HG03442 (cell line): ENCODE measurements at regions not wholly inside any gene's neighbourhood (a gene's known extent, or its start where the extent isn't known, plus 50 kb on each side); places are given as distances from the start of the nearest gene placed in this dataset.
"Not testable (repeated sequence)": the region's sequence is repeated elsewhere in the genome, so short reads cannot be mapped to it uniquely, and the experiment has no call there.

Experiments
- ATAC-seq: cut with Tn5 transposase; IDR thresholded peaks from one replicate; pipeline ENCODE4 v1.9.1; 2021; ENCODE audit warnings: mild to moderate bottlenecking, moderate library complexity; ENCODE audit not compliant: unreplicated experiment

GRCh38 chr6:51466427-51466826, 621.0 kb downstream of the PKHD1 start:
- ATAC-seq = no peak

GRCh38 chr6:51467231-51467952, 620.0 kb downstream of the PKHD1 start:
- no peak for ATAC-seq

DNA sequence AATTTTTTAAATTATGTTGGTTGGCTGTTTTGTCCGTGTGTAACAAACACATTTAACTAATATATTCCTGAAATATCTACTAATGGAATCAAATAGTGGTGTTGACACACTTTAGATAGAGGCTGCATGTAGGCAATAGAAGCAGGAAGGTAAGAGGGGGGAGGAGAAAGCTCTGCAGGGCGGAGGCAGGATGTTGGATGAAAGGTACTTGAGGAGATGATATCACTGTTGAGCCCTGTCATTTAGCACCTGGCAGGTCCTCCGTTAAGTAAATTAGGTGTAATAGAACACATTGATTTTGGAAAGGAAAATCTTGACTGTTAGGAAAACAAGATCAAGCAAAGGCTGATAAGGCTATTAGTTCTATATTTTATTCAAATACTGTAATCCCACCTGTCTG, 618.7 kb downstream of the PKHD1 start:
- no peak for ATAC-seq

DNA sequence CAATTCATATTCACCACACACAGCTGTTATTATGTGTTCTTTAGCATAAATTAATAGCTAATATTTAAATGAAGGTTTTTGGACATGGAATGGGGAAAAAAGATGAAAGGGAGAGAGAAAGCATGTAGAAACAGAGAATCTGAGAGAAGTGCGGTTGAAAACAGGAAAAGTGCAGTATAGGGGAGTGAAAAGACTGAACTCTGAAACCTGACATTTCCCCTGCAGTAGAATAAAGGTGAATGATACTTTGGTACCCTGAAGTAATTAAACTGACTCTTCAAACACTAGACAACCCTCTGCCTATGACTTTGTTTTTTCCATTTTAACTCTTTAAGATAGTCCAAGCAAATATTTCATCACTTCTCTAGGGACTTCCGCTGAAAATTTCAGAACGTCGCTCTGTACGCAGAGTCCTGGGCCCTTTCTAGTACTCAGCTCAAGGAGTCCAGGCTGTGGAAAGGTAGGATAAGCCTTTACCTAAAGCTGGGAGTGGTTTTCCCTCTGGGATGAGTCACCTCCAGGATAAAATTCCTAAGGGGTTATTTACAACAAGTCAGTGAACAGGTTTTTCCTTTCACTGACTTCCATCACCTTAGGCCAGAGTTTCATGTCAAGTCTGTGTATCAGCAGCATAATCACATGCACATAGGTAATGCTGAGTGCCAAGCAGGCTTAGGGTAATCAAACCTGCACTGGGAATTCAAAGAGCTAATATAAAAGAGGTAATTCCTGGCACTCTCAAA, 614.5 kb downstream of the PKHD1 start:
- ATAC-seq = no peak

GRCh38 chr6:51474022-51474975, 613.1 kb downstream of the PKHD1 start:
- no peak for ATAC-seq

DNA sequence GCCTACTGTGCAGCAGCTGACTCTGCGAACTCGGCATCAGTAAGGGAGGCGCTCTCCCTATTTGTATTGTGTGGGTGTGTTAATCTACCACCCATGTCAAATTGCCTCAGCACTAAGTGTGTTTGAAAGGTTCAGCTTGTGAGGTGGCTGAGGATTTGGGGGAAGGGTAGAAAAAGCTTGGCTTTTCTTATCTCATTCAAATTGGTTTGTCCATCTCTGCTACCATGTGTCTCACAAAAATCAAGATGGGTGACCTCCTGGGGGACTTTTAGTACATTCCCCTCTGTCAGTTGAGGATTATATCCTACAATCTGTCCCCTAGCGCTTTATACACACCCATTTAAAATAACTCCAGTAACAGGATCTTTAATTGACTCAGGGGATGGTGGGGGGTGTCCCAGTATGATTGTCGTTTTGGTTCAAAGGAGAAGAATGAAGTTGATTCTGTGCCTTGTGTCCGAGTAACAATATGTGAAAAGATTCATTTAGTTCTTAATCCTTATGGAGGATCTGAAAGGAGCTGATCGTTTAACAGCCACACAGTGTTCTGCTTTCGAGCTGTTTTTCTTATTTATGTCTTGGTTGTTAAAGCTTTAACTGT, 609.6 kb downstream of the PKHD1 start:
- no peak for ATAC-seq

- ATAC-seq = no peak
Observed at GRCh38 chr6:51479296-51479695, 608.1 kb downstream of the PKHD1 start.

GRCh38 chr6:51480040-51480439, 607.4 kb downstream of the PKHD1 start:
- no peak for ATAC-seq

GRCh38 chr6:51485869-51486268, 601.5 kb downstream of the PKHD1 start:
- not testable (repeated sequence) for ATAC-seq

GRCh38 chr6:51487937-51488336, 599.5 kb downstream of the PKHD1 start:
- ATAC-seq = no peak

DNA sequence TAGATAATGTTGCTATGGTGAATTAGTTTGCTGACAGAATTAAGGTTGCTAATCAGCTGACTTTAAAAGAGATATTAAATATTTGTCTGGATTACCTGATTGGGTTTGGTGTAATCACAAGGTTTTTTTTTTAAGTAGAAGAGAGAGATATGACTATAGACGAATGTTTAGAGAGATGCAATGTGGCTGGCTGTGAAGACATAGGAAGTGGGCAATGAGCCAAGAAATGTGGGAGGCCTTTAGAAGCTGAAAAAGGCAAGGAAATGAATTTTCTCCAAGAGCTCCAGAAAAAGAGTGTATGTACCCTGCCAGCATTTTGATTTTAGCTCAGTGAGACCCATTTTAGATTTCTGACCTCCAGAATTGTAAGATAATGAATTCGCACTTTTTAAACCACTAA, 598.3 kb downstream of the PKHD1 start:
- ATAC-seq = no peak

- ATAC-seq = no peak
Observed at GRCh38 chr6:51490101-51490500, 597.3 kb downstream of the PKHD1 start.

- peak; percentile 64 for ATAC-seq
Observed at GRCh38 chr6:51494342-51494741, 593.1 kb downstream of the PKHD1 start.

- no peak for ATAC-seq
Observed at GRCh38 chr6:51495096-51495495, 592.3 kb downstream of the PKHD1 start.

DNA sequence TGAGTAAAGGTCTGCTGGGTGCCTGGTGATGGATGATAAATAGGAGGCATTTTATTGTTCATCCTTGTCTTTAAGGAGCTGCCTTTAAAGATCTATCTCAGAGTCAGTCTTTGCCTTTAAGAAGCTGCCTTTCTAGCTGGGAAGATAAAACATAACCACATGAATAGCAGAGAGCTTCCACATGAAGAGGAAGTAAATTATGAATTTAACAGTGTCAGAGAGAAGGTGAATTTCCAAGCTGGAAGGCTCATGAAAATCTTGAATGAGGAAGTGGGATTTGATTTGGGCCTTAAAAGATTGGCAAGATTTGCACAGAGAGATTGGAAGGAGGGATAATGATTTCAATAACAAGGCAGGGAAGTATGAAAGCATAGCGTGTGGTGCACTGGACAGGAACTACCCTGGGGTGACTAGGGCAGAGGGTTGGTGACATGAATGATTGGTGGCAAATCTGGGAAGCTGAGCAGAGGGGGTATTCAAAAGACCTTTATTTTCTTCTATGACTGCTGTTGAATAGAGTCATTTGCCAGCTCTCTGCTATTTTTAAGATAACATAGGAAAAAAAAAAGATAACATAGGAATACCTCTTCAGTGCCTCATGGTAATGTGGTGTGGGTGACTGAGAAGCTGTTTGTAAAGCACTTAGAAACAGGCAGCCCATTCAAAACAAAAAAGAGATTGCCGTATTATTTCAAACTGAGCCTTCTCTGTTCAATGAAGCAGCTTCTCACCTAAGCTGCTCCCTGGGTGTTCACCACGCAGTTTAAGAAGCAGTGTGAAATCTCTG, 591.6 kb downstream of the PKHD1 start:
- ATAC-seq = no peak

DNA sequence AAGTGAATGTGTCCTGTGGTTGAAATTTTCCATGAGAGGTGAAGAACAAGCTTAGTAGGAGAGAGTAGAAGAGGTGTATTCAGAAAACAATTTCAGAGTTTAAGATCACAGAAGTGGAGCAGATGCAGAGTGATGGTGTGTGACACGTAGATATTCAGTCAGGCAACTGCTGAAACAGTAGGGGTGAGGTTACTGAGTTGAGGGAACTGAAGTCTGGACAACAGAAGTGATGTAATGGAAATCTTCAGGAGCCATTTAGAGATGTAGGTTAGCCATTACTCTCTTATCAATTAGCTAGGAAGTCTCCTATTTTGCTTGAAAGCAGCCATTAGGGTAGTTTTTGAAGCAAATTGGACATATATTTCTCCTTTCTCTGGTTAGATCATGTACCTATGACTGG, 584.4 kb downstream of the PKHD1 start:
- ATAC-seq = no peak

- ATAC-seq = no peak
Observed at GRCh38 chr6:51505434-51505833, 582.0 kb downstream of the PKHD1 start.

DNA sequence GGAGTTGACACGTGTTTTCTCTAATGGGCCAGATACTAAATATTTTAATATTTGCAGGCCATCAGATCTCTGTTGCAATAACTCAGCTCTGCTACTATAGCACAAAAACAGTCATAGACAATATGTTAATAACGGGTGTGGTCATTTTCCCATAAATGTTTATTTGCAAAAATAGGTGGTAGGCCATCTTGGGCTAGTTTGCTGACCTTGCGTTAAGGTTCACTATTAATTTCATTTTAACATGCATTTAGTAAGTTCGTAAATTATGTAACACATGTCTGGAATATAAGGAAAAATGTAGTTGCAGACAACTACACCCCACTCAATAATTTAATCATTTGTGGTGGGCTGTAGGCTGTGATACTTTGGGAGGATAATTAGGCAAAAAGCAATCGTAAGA, 577.8 kb downstream of the PKHD1 start:
- no peak for ATAC-seq

DNA sequence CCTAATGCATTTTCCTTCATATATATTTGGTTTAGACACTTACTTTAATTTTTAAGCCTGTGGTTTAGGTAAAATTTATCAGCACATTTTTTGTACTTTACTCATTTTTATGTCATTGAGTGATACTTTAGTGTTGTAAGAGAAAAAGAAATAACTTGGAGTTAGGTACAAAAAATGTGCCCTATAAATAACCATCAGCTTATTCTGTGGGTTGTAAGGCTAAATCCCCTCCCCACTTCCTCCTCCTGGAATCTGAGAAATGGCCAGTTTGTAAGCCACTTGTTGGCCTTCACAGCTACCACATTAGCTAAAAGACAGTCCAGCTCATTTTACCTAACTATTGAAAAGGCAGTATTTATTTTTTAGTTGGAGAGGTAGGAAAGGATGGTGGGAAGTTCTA, 576.3 kb downstream of the PKHD1 start:
- ATAC-seq = no peak
